Gastrocnemius medialis (tissue), 4 donors: ENCODE measurements at regions not wholly inside any gene's neighbourhood (a gene's known extent, or its start where the extent isn't known, plus 50 kb on each side); places are given as distances from the start of the nearest gene placed in this dataset.

Experiments used
- POLR2A ChIP-seq, 2 donors: fragments of 450-650 bp; IDR thresholded peaks; one replicate each; pipeline ENCODE4 v1.6.1; 2017; ENCODE audit warnings: antibody characterized with exemption in 2 of 2, mild to moderate bottlenecking in 2 of 2, moderate library complexity in 2 of 2
- TF ChIP-seq, protein P1 (sequence below), 5 experiments: fragments of 450-650 bp in 3 of 5; fragments of 200-600 bp in 2 of 5; sonication (generic) in 2 of 5; IDR thresholded peaks in 4 of 5; conservative IDR thresholded peaks in 1 of 5; 1 replicate in 4 of 5; 2 replicates in 1 of 5; pipeline ENCODE4 v1.5.1; 2016 to 2019; ENCODE audit warnings: antibody characterized with exemption in 5 of 5, mild to moderate bottlenecking in 3 of 5, moderate library complexity in 3 of 5

DNA sequence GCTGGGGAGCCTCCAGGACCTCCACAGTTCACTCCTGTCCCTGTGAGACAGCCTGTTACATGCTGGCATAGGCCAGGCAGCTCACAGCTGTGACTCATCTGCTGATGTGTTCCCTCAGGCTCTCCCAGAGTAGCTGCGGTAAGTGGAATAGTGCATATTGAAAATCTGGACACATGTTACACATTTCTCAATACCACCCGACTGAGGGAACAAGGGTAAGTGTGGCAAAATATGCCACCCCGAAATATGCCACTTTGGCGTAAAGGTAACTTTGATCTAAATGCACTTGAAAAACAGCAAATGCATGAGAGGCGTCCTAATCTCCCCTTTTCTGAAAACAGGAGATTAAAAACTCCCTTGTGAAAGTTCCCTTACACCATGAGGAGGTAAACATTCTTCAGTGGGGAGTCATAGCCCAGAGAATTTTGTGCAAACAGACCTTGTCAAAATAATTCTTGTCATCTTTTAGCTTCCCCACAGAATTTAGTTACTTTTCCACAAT, 557.9 kb downstream of the CCDC85A start:
- TF ChIP-seq, protein P1, sequence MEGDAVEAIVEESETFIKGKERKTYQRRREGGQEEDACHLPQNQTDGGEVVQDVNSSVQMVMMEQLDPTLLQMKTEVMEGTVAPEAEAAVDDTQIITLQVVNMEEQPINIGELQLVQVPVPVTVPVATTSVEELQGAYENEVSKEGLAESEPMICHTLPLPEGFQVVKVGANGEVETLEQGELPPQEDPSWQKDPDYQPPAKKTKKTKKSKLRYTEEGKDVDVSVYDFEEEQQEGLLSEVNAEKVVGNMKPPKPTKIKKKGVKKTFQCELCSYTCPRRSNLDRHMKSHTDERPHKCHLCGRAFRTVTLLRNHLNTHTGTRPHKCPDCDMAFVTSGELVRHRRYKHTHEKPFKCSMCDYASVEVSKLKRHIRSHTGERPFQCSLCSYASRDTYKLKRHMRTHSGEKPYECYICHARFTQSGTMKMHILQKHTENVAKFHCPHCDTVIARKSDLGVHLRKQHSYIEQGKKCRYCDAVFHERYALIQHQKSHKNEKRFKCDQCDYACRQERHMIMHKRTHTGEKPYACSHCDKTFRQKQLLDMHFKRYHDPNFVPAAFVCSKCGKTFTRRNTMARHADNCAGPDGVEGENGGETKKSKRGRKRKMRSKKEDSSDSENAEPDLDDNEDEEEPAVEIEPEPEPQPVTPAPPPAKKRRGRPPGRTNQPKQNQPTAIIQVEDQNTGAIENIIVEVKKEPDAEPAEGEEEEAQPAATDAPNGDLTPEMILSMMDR (IDR thresholded peaks at IDR 0.05 in 4 of 5, conservative IDR thresholded peaks at IDR 0.05 in 1 of 5), result no peak
- no peak for TF ChIP-seq POLR2A (IDR thresholded peaks at IDR 0.05)
